Fibroblast of gingiva (primary cell): ENCODE measurements at regions not wholly inside any gene's neighbourhood (a gene's known extent, or its start where the extent isn't known, plus 50 kb on each side); places are given as distances from the start of the nearest gene placed in this dataset.

ENCODE experiments used
- DNase-seq: peaks from one replicate; pipeline ENCODE4 v3.0.0-alpha.2; 2011; ENCODE audit warnings: low read depth

- DNase-seq, result no peak
Measured at GRCh38 chr5:56622141-56622540, 193.2 kb upstream of the MAP3K1 start.

- DNase-seq, result peak; percentile 40
Measured at GRCh38 chr5:56620903-56621677, 194.3 kb upstream of the MAP3K1 start.

- no peak for DNase-seq
Measured at GRCh38 chr5:56617998-56618397, 197.4 kb upstream of the MAP3K1 start.

DNA sequence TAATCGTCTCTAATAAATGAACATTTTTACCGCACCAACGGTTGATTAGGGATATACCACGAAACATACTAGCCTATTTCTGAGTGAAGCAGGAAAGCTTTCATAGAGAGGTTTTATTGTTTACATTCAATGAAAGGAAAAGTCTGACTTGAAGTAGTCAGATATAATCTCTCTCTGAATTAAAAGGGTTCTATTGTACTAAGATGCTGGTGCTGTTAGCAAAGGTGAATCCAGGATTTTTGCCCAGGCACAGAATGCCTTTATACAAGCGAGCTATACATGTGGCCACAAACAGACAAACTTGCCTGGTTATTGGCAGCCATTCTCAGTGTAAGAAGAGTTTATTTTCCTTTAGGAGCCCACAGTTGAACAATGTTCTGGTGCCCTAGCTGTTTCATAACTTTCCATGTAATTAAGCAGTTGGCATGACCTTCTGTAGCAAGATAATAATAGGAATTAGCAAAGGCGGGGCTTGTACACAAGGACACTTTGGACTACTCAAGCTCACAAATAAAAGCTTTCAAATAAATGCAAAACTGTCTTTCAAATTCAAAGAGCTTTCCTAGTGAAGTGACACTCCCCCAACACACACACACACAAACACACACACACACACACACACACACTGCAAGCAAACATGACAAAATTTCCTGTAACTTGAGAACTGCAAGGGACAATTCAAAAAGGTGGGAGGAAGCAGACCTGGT lies 198.7 kb upstream of the MAP3K1 start:
- peak; percentile 57 for DNase-seq

GRCh38 chr5:56615361-56616153 lies 199.8 kb upstream of the MAP3K1 start:
- DNase-seq, result peak; percentile 23

- no peak for DNase-seq
Measured at GRCh38 chr5:56612759-56613158, 202.6 kb upstream of the MAP3K1 start.

- DNase-seq, result no peak
Measured at GRCh38 chr5:56612353-56612752, 203.0 kb upstream of the MAP3K1 start.

DNA sequence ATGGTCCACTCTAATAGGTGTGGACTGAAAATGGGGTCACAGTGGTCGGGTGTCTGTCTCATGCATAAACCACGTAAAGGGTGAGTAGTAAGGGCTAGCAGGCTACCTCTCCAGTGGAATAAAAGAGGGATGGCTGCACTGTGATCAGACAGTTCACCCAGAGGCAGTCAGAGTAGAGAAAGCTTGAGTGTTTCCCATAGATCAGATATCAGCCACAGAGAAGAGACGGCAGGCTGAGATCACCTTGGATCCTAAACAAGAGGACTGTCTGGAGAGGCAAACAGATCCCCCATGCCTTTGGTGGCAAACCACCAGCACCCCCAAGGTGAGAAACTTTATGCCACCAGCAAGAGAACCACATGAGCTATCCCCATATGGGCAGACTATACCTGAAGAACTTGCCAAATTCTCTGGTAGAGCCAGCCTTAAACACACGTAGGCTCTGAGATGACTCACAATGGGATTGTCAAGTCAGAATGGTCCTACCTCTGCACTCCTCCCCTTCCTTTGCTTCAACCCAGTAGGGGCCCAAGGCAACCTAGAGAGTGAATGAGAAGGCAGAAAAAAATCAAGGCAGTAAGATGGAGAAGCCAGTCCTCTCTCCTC lies 205.2 kb upstream of the MAP3K1 start:
- no peak for DNase-seq

- DNase-seq, result peak; percentile 82
Measured at GRCh38 chr5:56608217-56608925, 207.0 kb upstream of the MAP3K1 start.

GRCh38 chr5:56607551-56607950 lies 207.8 kb upstream of the MAP3K1 start:
- DNase-seq, result no peak

DNA sequence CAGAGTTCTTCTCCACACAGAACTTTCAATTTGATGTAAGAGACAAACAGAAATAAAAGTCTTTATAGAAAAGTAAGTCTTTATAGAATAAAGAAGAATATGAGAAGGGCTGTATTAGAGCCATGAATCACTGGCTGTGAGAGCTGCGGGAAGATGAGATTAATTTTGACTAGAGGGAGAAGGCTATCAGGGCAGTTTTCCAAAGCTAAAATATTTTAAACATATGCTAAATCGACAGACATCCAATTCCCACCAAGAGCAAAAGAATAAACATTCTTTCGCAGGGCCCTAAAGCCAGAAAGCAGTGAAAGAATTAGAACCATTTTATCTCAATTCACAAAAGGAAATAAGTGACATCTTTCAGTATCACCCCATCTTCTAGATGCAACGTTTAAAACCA lies 208.3 kb upstream of the MAP3K1 start:
- no peak for DNase-seq

- no peak for DNase-seq
Measured at GRCh38 chr5:56606192-56606591, 209.2 kb upstream of the MAP3K1 start.

- no peak for DNase-seq
Measured at GRCh38 chr5:56605231-56605630, 210.1 kb upstream of the MAP3K1 start.

DNA sequence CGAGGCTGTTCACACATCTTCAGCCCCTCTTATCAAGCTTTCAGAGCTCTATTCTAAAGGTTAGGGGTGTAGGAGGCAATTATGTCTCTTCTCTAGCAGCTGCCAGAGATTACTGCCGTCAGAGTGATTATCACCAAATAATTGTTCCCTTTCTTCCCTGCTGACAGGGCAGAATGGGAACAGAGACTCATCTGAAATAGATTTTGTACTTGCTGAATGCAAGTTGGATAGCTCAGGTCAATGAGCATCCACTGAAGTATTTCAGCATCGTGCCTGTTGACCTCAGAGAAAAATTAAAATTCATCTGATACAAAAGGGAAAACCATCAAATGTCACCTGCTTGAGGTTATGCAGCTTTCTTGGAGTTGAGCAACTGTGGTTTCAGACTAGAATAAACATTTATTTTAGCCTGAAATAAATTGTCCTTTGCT lies 213.7 kb upstream of the MAP3K1 start:
- no peak for DNase-seq

- DNase-seq, result no peak
Measured at GRCh38 chr5:56598941-56599340, 216.4 kb upstream of the MAP3K1 start.

- DNase-seq, result no peak
Measured at GRCh38 chr5:56596155-56596554, 219.2 kb upstream of the MAP3K1 start.

GRCh38 chr5:56595566-56595965 lies 219.8 kb upstream of the MAP3K1 start:
- DNase-seq, result no peak

DNA sequence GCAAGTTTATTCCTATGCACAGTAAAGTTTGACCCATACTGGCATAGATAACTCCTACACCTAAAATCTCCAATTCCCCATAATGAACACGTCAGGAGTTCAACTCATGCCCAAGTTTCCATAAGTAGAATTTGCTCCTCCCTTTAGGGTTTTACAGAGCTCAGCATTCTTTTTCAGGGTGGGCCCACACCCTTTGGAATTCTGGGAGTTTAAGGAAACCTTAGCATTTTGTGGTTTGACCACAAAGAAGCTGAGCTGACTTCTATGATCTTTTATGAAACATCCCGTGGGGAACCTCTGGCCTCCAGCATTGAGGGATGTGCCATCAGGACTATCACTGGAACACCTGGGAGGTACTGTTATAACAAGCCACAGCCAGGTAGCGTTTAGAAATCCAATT lies 220.6 kb upstream of the MAP3K1 start:
- no peak for DNase-seq

DNA sequence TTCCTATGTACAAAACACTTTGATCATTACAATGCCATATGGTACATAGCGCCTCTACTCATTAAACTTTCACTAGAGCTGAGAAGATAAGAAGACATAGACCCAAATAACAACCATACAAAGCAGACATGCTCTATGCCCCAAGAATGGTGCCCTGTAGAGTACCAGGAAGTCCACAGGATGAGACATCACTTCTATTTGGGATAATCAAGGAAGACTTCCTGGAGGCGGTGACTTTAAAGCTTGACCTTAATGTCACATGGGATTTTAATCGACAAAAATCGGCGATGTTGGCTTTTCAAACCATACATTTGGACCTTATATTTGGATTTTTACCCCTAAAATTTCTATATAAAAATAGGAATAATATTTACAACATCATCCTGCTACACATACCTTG lies 224.3 kb upstream of the MAP3K1 start:
- DNase-seq, result no peak

GRCh38 chr5:56589481-56589860 lies 225.9 kb upstream of the MAP3K1 start:
- DNase-seq, result no peak

DNA sequence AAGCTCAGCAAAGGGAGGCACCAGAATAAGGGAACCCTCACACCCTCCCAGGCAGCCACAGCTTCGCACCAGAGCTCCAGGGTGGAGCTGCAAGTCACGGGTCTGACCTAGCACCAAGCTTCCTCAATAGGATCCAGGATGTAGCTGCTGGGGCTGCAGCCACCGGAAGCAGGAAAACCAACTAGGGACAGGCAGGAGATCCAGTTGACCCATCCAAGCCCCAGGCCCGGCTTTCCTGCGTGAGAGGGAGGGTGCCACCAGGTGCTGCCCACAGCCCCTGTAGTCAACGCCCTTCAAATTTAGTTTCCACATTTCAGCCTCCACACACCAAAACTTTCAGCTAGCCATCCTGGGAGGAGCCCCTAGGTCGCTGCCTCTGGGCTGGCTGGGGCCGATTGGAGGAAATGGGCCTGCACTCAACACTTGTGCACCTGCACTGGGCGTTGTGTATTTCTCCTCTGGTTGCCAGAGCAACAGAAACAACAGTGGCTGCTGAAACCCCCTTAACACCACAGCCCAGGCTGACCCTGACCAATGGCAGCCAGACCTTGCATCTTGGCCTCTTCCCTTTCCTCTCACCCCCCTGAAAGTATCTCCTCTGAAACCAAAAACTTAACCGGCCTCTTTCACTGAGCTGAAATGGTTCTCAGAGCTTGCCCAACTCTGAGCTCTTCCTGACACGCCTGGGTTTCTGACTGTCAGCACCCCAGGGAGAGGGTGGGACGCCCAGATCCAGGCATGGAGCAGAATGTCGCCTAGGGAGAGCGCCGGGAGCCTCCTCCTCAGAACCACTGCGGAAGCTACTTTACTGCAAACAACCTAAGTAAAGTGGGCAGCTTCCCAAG lies 226.5 kb upstream of the MAP3K1 start:
- no peak for DNase-seq
